GM12892 (cell line): ENCODE measurements at regions not wholly inside any gene's neighbourhood (a gene's known extent, or its start where the extent isn't known, plus 50 kb on each side); places are given as distances from the start of the nearest gene placed in this dataset.

ENCODE experiments used
- DNase-seq: peaks from one replicate; pipeline ENCODE4 v3.0.0; 2011; ENCODE audit not compliant: insufficient read length
- FAIRE-seq: peaks from 2 replicates; lab custom pipeline; 2011; peaks lifted over from hg19 to GRCh38; lab: Jason Lieb, UNC
- POLR2A ChIP-seq: IDR thresholded peaks from 2 replicates; pipeline ENCODE4 v1.6.1; 2011; ENCODE audit warnings: low read depth, low read length, control low read depth
- POLR2AphosphoS5 ChIP-seq: IDR thresholded peaks from 2 replicates; pipeline ENCODE4 v1.6.1; 2011; ENCODE audit warnings: low read depth, low read length, control low read depth
- TAF1 ChIP-seq: IDR thresholded peaks from 2 replicates; pipeline ENCODE4 v1.6.1; 2011; ENCODE audit warnings: low read depth, mild to moderate bottlenecking, control low read depth, low read length, borderline replicate concordance

- FAIRE-seq (no peak), DNase-seq (no peak)
- TF ChIP-seq POLR2A (no peak), POLR2AphosphoS5 (no peak), TAF1 (no peak)
These were observed 335.1 kb downstream of the CYRIA start for GRCh38 chr2:16330571-16330970.

GRCh38 chr2:16330012-16330411 is 335.6 kb downstream of the CYRIA start:
- DNase-seq (no peak), FAIRE-seq (no peak)
- TF ChIP-seq POLR2A, result no peak
- no peak for TF ChIP-seq POLR2AphosphoS5
- no peak for TF ChIP-seq TAF1

- TF ChIP-seq POLR2AphosphoS5, result no peak
- no peak for TF ChIP-seq TAF1
- no peak for TF ChIP-seq POLR2A
- DNase-seq (no peak), FAIRE-seq (no peak)
These were observed 336.2 kb downstream of the CYRIA start for GRCh38 chr2:16329421-16329820.

GRCh38 chr2:16328521-16329190 is 337.0 kb downstream of the CYRIA start:
- FAIRE-seq, result no peak
- no peak for DNase-seq
- no peak for TF ChIP-seq TAF1
- no peak for TF ChIP-seq POLR2A
- TF ChIP-seq POLR2AphosphoS5, result no peak

- FAIRE-seq, result no peak
- DNase-seq, result no peak
- TF ChIP-seq TAF1 (no peak), POLR2A (no peak), POLR2AphosphoS5 (no peak)
These were observed 338.3 kb downstream of the CYRIA start for GRCh38 chr2:16327326-16327725.

- no peak for FAIRE-seq
- DNase-seq, result no peak
- TF ChIP-seq POLR2A, result no peak
- TF ChIP-seq POLR2AphosphoS5, result no peak
- TF ChIP-seq TAF1, result no peak
These were observed 338.8 kb downstream of the CYRIA start for GRCh38 chr2:16326711-16327300.

- FAIRE-seq, result no peak
- DNase-seq, result no peak
- no peak for TF ChIP-seq TAF1
- no peak for TF ChIP-seq POLR2A
- TF ChIP-seq POLR2AphosphoS5, result no peak
These were observed 339.6 kb downstream of the CYRIA start for GRCh38 chr2:16325976-16326510.

- DNase-seq, result no peak
- FAIRE-seq, result no peak
- no peak for TF ChIP-seq POLR2A
- no peak for TF ChIP-seq TAF1
- no peak for TF ChIP-seq POLR2AphosphoS5
These were observed 340.3 kb downstream of the CYRIA start for GRCh38 chr2:16325016-16325975.

GRCh38 chr2:16324544-16324937 is 341.1 kb downstream of the CYRIA start:
- no peak for FAIRE-seq
- no peak for DNase-seq
- TF ChIP-seq TAF1 (no peak), POLR2A (no peak), POLR2AphosphoS5 (no peak)

GRCh38 chr2:16323551-16324543 is 341.8 kb downstream of the CYRIA start:
- TF ChIP-seq POLR2AphosphoS5 (no peak), POLR2A (no peak)
- FAIRE-seq (no peak), DNase-seq (no peak)

GRCh38 chr2:16323126-16323520 is 342.5 kb downstream of the CYRIA start:
- no peak for FAIRE-seq

More at GRCh38 chr2:16323126-16323520, 342.5 kb downstream of the CYRIA start:
- TF ChIP-seq POLR2AphosphoS5 (no peak), TAF1 (no peak), POLR2A (no peak)
- no peak for DNase-seq
